Activated T-cell treated with anti-CD3 and anti-CD28 coated beads, Interleukin-2, amount 50 U/mL, for 4 hours (primary cell): ENCODE measurements at regions not wholly inside any gene's neighbourhood (a gene's known extent, or its start where the extent isn't known, plus 50 kb on each side); places are given as distances from the start of the nearest gene placed in this dataset.

ENCODE experiments used
- ATAC-seq, 2 donors: fragments of 200-7000 bp; cut with Tn5 transposase; one replicate each; pipeline ENCODE4 v1.10.0; 2021
- DNase-seq: peaks from one replicate; pipeline ENCODE4 v3.0.0-alpha.2; 2020
- H3K27me3 Mint-ChIP-seq: one replicate; pipeline ENCODE4 v1.8.0; 2021; ENCODE audit warnings: low read depth, mixed read lengths
- H3K36me3 Mint-ChIP-seq: one replicate; pipeline ENCODE4 v1.8.0; 2022; ENCODE audit warnings: mixed read lengths; ENCODE audit not compliant: insufficient read depth
- H3K4me1 Mint-ChIP-seq: one replicate; pipeline ENCODE4 v1.8.0; 2021; ENCODE audit warnings: low read depth, mixed read lengths
- H3K4me3 Mint-ChIP-seq: one replicate; pipeline ENCODE4 v1.8.0; 2021; ENCODE audit warnings: mild to moderate bottlenecking, moderate library complexity, mixed read lengths
- H3K9me3 Mint-ChIP-seq: one replicate; pipeline ENCODE4 v1.8.0; 2021; ENCODE audit warnings: mixed read lengths

DNA sequence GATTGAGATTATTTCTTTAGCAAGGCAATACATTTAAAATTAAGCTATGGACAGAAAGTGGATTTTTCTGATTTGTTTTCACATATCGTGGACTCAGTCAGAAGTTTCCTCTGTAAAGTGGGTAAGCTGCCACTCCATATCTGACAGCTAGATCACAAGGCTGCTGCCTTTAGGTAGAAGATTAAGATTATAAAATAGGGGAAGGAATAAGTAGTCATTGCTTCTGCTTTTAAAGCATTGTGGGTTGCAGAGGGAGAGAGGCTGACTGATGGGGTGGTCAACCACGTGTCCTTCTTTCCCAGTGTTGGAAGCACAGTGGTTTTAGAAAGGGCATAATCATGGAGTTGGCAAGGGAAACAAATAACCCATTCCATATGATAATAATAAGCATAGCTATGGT is 74.3 kb upstream of the MOCS2 start:
- Mint-ChIP-seq H3K4me3 (no peak overlapping the region), H3K36me3 (no peaks in the 10 kb centered on the region), H3K4me1 (peaks cover 5% of the 10 kb centered on the region), H3K27me3 (peaks cover 2% of the 10 kb centered on the region), H3K9me3 (no peaks in the 10 kb centered on the region)
- DNase-seq: no peak
- no peak for ATAC-seq

DNA sequence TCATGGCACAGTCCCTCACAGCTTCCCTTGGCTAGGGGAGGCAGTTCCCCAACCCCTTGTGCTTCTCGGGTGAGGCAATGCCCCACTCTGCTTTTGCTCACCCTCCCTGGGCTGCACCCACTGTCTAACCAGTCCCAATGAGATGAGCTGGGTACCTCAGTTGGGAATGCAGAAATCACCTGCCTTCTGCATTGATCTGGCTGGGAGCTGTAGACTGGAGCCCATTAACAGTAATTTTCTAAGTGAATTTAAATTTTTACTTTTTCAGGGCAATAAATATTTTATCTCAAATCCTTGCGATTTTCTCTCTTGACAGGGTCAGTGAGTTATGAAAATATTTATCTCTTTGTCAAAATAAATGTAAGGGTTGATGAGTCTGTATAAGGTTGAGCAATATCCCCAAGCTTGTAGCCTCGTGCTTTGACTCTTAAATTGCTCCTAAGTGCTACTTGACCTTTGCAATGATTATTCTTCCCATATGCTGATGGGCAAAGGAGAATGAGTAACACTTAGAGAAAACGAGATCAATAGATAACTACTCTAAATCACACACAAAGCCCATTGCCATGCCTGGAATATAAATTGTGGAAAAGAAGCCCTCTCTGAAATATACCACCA is 82.1 kb upstream of the MOCS2 start:
- DNase-seq (no peak), ATAC-seq (no peak)
- Mint-ChIP-seq H3K4me1 (no peaks in the 10 kb centered on the region), H3K9me3 (no peaks in the 10 kb centered on the region), H3K4me3 (no peak overlapping the region), H3K36me3 (no peaks in the 10 kb centered on the region), H3K27me3 (peaks cover 12% of the 10 kb centered on the region)

DNA sequence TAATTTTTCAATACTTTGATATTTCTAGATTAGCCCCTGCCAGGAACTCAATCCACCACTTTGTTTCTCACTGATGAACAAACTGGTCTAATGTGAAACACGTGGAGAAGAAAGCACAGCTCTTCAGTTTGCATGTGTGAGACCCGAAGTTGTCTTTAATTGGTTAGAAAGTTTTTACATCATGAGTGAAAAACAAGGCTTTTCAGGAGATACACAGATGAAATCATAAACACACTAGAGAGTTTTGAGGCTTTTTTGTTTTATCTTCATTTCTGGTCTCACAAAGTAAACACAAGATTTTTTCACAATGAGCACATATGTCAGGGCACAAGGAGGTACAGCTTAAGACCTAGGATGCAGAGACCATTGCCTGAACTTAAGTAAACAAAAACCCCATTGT is 84.5 kb upstream of the MOCS2 start:
- Mint-ChIP-seq H3K36me3 (no peaks in the 10 kb centered on the region), H3K4me3 (no peak overlapping the region)
- ATAC-seq: no peak

DNA sequence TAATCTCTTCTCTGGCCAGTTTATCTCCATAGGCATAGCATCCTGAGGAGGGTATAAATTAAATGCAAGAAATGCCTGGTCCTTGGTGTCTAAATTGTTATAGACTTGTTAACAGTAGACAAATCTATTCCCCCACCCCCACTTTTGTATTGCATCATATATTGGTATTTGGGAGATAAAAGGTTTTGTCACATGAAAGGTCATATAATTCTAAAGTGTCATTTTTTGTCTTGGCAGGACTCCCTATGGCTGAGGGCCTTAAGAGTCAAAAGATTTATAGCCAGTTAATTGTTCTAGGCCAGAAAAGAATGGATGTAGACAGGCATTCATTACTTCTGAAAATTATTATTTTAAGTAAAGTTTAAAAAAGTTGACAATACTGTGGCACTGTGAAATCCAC is 90.3 kb upstream of the MOCS2 start:
- DNase-seq (no peak), ATAC-seq (no peak)
- no peaks in the 10 kb centered on the region for H3K4me1 Mint-ChIP-seq
- no peaks in the 10 kb centered on the region for H3K9me3 Mint-ChIP-seq
- peaks cover 6% of the 10 kb centered on the region for H3K27me3 Mint-ChIP-seq
- no peaks in the 10 kb centered on the region for H3K36me3 Mint-ChIP-seq
- H3K4me3 Mint-ChIP-seq: no peak overlapping the region

More for the DNA sequence above, 84.5 kb upstream of the MOCS2 start:
- H3K4me1 Mint-ChIP-seq: no peaks in the 10 kb centered on the region
- no peaks in the 10 kb centered on the region for H3K9me3 Mint-ChIP-seq
- peaks cover 11% of the 10 kb centered on the region for H3K27me3 Mint-ChIP-seq
- DNase-seq: no peak

DNA sequence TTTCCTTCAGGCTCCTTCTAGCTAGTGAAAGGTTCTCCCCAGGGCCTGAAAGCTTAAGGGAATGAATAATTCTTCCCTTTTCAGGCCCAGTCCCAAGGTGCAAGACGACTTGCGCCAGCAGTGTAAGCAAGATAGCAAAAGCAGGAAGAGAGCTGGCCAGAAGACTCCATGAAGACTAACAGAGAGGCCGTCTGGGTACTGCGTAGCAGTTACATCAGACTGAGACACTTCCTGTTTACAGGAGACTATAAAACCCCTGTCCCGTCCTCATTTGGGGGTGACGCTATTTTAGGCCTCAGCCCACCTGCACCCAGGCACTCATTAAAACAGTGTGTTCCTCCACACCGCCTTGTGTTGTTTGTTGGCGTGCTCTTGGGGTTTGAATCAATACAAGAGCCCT is 90.7 kb upstream of the MOCS2 start:
- DNase-seq: no peak
- Mint-ChIP-seq H3K4me3 (no peak overlapping the region), H3K27me3 (peaks cover 3% of the 10 kb centered on the region), H3K4me1 (no peaks in the 10 kb centered on the region), H3K9me3 (no peaks in the 10 kb centered on the region), H3K36me3 (no peaks in the 10 kb centered on the region)
- no peak for ATAC-seq

DNA sequence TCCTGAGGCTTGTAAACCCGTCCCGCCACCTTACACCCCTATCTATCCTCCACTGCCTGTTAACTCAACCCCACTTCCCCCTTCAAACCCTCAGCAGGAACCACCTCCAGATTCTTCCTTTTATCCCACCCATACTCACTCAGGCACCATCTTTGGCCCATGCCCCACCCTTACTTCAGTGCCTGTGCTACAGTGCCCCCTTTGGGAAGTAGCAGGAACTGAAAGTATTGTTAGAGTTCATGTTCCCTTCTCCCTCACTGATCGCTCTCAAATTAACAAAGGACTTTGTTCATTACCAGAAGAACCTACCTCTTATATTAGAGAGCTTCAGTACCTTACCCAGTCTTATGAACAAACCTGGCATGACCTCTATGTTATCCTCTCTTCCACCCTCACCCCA is 92.2 kb upstream of the MOCS2 start:
- DNase-seq (no peak), ATAC-seq (no peak)
- H3K27me3 Mint-ChIP-seq: peaks cover 3% of the 10 kb centered on the region
- H3K9me3 Mint-ChIP-seq: no peaks in the 10 kb centered on the region
- no peaks in the 10 kb centered on the region for H3K4me1 Mint-ChIP-seq
- no peak overlapping the region for H3K4me3 Mint-ChIP-seq
- H3K36me3 Mint-ChIP-seq: no peaks in the 10 kb centered on the region

DNA sequence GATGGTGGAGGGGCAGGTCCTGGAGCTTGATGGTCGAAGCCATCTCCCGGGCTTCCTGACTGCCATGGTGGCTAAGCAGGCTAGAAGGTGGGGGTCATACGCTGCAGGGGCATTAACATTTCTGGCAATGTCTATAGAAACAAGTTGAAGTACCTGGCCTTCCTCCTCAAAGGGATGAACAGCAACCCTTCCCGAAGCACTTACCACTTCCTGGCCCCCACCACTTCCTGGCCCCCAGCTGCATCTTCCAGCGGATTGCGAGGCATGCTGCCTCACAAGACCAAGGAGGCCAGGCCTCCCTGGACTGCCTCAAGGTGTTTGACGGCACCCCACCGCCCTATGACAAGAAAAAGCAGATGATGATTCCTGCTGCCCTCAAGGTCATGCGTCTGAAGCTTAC is 97.0 kb upstream of the MOCS2 start:
- DNase-seq (no peak), ATAC-seq (no peak)
- Mint-ChIP-seq H3K27me3 (peaks cover 3% of the 10 kb centered on the region), H3K9me3 (no peaks in the 10 kb centered on the region), H3K4me1 (no peaks in the 10 kb centered on the region), H3K36me3 (no peaks in the 10 kb centered on the region), H3K4me3 (no peak overlapping the region)

DNA sequence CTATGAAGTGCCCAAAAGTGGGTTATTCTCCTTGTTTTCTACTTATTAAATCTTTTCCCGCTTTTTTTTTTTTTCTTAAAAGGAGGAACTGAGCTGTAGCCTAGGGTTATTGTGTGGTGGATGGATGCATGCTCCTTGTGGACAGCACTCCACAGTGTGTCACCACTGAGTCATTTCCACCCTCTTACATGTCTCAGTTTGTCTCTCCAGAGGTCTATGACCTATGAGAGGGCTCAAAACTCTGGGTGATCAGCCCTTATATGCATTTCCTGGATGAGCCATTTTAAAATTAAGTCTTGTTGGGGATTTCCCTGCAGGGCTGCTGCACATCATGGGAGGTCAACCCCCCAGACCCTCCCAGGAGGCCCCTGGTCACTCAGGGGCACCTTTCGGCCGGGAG is 102.2 kb upstream of the MOCS2 start:
- H3K27me3 Mint-ChIP-seq: peaks cover 10% of the 10 kb centered on the region
- DNase-seq (no peak), ATAC-seq (no peak)
- H3K9me3 Mint-ChIP-seq: peaks cover 9% of the 10 kb centered on the region
- H3K4me3 Mint-ChIP-seq: no peak overlapping the region
- H3K36me3 Mint-ChIP-seq: no peaks in the 10 kb centered on the region
- H3K4me1 Mint-ChIP-seq: no peaks in the 10 kb centered on the region

DNA sequence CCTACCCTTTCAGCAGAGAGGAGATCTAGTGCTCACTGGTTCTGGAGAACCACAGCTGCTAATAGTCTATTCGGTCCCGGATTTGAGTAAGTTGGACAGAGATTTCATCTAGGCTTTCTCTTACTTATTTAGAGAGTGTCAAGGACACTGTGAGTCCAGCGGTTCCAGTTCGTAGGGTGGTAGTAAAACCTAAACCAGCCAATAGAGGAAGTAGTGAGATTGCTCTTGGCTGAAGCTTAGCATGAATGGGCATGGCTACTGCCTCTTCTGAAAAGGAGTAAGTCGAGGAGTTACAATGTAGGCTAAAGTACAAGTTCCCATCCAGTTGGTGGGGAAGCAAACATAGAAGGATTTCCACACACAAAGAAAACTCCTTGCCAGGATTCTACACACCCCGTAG is 109.6 kb upstream of the MOCS2 start:
- ATAC-seq (no peak), DNase-seq (no peak)
- peaks cover 16% of the 10 kb centered on the region for H3K9me3 Mint-ChIP-seq
- H3K4me1 Mint-ChIP-seq: no peaks in the 10 kb centered on the region
- peaks cover 6% of the 10 kb centered on the region for H3K27me3 Mint-ChIP-seq
- H3K36me3 Mint-ChIP-seq: no peaks in the 10 kb centered on the region
- H3K4me3 Mint-ChIP-seq: no peak overlapping the region

DNA sequence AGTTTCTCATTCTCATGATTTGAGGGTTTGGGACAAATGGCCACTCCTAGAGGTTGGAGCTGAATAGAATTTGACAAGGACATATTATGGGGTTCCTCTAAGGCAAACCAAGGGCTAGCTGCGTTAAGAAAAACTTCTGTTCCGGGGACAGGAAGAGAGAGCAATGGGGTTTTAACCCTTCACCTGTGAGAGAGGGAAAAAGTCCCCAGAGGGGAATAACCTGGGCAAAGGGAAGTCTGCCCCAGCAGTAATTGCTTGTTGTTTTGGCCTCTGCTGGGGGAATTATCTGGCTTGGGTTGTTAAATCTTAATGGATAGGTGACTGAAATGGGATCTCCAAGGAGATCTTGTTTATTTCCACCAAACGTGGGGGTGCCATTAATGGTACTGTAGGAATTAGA is 110.1 kb upstream of the MOCS2 start:
- ATAC-seq: no peak
- H3K4me3 Mint-ChIP-seq: no peak overlapping the region
- peaks cover 16% of the 10 kb centered on the region for H3K9me3 Mint-ChIP-seq
- no peaks in the 10 kb centered on the region for H3K36me3 Mint-ChIP-seq
- no peak for DNase-seq
- no peaks in the 10 kb centered on the region for H3K4me1 Mint-ChIP-seq
- peaks cover 5% of the 10 kb centered on the region for H3K27me3 Mint-ChIP-seq

DNA sequence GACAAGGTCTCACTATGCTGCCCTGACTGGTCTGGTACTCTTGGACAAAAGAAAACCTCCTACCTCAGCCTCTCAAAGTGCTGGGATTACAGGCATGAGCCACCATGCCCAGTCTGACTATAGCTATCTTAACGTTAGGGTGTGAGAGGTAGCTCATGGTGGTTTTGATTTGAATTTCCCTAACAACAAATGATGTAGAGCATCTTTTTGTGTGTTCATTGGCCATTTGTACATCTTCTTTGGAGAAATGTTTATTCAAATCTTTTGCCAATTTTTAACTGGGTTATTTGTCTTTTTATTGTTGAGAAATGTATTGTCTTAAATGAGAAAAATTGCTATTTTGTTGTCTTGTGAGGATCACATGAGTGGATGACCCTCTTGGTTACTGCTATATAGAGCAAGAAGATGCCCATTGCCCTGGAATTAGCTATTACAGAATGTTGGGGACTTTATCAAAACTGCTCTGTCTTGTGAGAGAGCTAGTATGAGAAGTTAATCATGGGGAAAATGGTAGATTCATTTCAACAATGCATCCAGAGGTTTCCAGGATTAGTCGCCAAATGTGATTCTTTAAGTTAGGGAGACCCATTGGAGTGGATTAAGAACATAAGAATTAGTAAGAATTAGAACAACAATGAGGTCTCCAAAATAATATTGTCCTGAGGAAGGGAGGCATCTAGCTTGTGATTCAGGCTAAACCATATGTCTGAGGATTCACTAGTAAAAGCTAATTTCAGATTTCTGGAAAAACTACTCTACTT is 124.3 kb upstream of the MOCS2 start:
- Mint-ChIP-seq H3K4me3 (no peak overlapping the region), H3K27me3 (no peaks in the 10 kb centered on the region), H3K9me3 (no peaks in the 10 kb centered on the region), H3K36me3 (no peaks in the 10 kb centered on the region), H3K4me1 (no peaks in the 10 kb centered on the region)
- DNase-seq (no peak), ATAC-seq (no peak)

DNA sequence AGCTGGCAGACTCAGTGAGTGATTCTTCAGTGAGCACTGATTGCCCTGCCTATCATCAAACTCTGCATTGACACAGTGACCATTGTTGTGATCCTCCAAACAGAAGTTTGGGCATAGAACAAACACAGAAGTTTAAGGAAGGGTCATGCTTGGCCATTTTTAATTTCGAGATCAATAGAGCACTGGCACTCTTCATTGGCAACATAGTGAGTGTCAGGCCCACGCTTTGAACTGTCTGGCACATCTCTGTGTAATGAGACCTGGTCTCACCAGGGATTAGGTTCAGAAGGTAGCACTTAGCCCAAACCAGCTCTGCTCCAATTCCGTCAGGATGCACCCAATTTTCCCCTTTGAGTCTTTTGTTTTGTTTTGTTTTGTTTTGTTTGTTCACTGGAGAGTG is 127.1 kb upstream of the MOCS2 start:
- Mint-ChIP-seq H3K4me3 (no peak overlapping the region), H3K9me3 (no peaks in the 10 kb centered on the region), H3K4me1 (no peaks in the 10 kb centered on the region), H3K27me3 (no peaks in the 10 kb centered on the region), H3K36me3 (no peaks in the 10 kb centered on the region)
- DNase-seq (no peak), ATAC-seq (no peak)

DNA sequence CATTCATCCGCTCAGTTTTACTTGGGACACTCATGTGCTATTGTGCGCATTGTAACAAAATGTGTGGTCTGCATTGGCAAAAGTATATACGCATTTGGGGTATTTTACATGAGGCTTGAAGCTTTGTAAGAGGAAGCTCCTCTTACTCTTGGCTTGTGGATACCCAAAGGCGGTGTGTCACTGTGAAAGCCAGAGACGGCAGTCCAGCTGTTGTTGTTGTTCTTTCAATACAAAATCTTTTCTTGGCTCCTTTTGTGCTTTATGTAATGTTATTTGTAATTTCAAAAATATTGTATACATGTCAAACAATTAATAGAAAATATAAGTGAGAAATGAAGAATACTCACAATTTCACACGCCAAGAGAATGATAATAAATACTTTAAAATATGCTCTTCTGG is 128.3 kb upstream of the MOCS2 start:
- H3K4me1 Mint-ChIP-seq: no peaks in the 10 kb centered on the region
- H3K9me3 Mint-ChIP-seq: no peaks in the 10 kb centered on the region
- DNase-seq (no peak), ATAC-seq (no peak)
- no peaks in the 10 kb centered on the region for H3K36me3 Mint-ChIP-seq
- H3K27me3 Mint-ChIP-seq: peaks cover 1% of the 10 kb centered on the region
- no peak overlapping the region for H3K4me3 Mint-ChIP-seq

DNA sequence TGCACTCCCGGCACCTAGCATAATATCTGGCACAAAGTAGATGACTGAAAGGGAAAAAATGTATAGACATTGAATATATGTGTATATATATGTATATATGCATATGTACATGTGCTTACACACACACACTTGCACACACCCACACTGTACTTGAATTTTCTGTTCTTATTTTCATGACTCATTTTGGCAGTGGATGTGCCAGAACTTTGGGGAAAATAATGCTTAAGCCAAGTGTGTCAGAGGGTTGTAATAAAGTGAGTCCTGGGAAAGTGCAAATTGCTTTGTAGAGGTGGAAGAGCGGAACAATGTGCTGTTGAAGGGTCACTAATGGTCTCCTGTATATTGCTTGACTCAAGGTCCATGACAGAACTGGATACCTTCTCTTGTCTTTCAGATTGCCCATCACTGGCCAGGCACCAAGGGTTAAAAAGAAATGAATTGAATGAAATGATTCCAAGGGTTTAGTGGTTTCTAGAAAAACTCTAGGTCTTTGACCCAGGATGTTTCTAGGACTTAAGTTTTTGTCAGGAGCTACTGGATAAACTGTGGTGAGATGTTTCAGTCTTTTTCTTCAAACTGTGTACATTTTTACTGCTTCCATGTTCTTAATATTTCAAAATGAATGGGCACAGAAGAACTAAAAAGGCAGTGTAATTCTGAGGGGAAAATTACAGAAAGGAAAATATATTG is 129.9 kb upstream of the MOCS2 start:
- Mint-ChIP-seq H3K4me1 (no peaks in the 10 kb centered on the region), H3K27me3 (peaks cover 7% of the 10 kb centered on the region)

DNA sequence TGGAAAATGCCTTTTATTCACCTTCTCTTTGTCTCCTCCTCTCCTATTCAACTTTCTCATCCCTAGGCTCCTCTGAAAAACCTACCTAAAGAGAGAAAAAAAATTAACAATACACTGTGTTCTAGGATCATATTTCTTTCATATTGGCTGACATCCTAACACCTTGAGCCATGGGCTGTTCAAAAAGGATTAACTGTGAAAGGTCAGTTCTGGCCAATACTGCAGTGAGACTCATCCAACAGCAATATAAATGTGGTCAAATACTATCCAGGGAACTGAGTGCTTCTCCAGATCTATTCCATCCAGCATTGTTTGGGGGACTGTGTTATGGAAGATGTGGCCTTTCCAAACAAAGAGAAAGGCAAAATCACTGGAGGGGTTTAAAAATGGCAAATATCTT is 131.1 kb upstream of the MOCS2 start:
- Mint-ChIP-seq H3K36me3 (no peaks in the 10 kb centered on the region), H3K27me3 (peaks cover 7% of the 10 kb centered on the region), H3K9me3 (no peaks in the 10 kb centered on the region), H3K4me3 (no peak overlapping the region), H3K4me1 (no peaks in the 10 kb centered on the region)
- DNase-seq (no peak), ATAC-seq (no peak)

More for the DNA sequence above, 129.9 kb upstream of the MOCS2 start:
- Mint-ChIP-seq H3K36me3 (no peaks in the 10 kb centered on the region), H3K9me3 (no peaks in the 10 kb centered on the region), H3K4me3 (no peak overlapping the region)
- no peak for DNase-seq
- no peak for ATAC-seq
